ENCODE measurements at regions not wholly inside any gene's neighbourhood (a gene's known extent, or its start where the extent isn't known, plus 50 kb on each side); places are given as distances from the start of the nearest gene placed in this dataset.

DNA sequence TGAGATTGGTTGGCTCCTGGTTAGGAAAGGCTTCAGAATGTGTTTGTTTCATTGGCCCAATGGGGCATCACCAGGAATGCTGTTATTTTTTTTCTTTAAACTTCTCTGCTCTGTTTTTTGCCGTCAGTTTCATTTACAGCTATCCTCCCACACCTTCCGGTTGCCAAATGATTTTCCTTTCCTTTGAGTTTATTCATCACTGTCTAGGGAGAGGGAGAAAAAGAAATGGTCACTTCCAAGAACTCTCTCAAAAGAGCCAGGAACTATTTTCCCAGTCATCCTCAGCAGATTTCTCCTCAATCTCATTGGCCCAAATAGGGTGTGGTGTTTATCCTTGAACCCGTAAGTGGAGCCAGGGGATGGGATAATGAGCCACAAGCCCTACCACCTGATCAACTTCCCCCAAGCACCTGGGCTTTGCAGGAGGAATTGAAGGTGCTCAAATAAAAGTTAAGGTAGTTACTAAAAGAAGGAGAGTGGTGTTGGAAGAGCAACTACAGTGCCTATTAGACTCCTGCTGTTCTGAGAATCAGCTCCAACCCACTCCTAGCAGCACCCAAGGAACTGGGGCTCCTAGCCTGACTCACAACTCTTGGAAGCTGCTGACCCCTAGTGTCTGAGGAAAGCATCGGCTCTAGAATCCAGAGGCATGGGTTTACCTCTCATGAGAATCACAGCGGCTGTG, 183.8 kb upstream of the IL12A start:
- TF ChIP-seq, protein P1, sequence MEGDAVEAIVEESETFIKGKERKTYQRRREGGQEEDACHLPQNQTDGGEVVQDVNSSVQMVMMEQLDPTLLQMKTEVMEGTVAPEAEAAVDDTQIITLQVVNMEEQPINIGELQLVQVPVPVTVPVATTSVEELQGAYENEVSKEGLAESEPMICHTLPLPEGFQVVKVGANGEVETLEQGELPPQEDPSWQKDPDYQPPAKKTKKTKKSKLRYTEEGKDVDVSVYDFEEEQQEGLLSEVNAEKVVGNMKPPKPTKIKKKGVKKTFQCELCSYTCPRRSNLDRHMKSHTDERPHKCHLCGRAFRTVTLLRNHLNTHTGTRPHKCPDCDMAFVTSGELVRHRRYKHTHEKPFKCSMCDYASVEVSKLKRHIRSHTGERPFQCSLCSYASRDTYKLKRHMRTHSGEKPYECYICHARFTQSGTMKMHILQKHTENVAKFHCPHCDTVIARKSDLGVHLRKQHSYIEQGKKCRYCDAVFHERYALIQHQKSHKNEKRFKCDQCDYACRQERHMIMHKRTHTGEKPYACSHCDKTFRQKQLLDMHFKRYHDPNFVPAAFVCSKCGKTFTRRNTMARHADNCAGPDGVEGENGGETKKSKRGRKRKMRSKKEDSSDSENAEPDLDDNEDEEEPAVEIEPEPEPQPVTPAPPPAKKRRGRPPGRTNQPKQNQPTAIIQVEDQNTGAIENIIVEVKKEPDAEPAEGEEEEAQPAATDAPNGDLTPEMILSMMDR (conservative IDR thresholded peaks at IDR 0.05; ENCODE audit: low read depth, low read length), result peak; percentile 99
- DNase-seq (ENCODE audit: low read depth), result peak; percentile 51
- no peak overlapping the region for H3K4me3 ChIP-seq (ENCODE audit: low read depth, low read length)

DNA sequence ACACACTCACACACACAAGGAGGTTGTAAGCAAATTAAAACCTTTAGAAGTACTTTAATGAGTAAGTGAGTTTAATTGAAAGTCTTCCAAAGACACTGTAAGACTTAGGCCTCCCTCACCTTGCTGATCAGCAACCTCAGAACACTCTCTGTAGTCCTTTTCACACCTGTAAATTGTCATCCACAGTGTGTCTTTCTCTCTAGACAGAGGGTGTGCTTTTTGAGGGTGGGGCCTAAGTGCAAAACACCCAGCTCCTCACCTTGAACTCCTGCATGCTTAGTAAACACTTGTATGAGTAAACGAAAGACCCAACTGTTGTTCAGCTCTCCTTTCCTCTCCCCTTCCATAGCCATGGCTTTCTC, 183.2 kb upstream of the IL12A start:
- DNase-seq (ENCODE audit: low read depth), result no peak
- TF ChIP-seq, protein P1 (conservative IDR thresholded peaks at IDR 0.05; ENCODE audit: low read depth, low read length), result no peak
- no peak overlapping the region for H3K4me3 ChIP-seq (ENCODE audit: low read depth, low read length)

GRCh38 chr3:159806412-159806811, 182.2 kb upstream of the IL12A start:
- H3K4me3 ChIP-seq (ENCODE audit: low read depth, low read length), result no peak overlapping the region
- TF ChIP-seq, protein P1 (conservative IDR thresholded peaks at IDR 0.05; ENCODE audit: low read depth, low read length), result no peak
- no peak for DNase-seq (ENCODE audit: low read depth)

DNA sequence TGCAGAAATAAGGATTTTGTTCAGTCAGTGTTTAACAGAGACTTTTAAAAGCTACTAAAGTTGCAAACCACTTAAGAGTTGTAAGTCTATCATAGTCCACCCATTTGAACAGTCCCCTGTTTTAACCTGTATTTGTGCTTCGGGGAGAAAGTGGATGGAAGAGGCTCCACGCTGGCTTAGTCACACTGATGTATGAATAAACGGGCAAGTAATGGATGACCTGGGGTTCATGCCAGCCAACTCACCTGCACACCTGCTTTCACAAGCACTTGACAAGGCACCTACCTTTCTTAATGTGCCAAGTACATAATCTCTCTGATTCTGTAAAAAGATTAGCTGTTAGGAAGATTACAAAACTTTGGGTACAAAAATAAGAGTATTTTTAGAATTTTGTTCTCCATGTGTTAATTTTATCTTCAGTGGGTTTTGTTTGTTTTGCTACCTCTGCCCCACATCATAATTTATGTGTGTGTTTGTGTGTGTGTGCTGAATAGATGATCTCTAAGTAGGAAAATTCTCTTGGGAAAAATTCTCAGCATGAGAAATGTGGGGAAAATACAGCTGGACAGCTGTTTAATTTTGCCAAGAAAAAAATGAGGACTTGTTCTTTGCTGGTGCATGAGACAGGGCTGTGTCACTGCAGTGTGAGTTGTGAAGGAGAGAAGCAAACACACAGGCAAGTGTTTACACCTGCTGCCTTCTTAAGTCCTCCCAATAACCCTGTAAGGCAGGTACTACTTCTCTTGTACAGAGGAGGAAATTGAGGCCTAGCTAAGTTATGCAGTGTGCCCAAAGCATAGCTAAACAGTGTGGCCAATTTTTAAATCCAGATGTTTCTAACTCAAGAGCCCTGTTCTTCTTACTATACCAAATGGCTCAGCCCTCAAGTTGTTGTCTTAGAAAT, 181.2 kb upstream of the IL12A start:
- DNase-seq (ENCODE audit: low read depth), result no peak
- TF ChIP-seq, protein P1 (conservative IDR thresholded peaks at IDR 0.05; ENCODE audit: low read depth, low read length), result no peak
- H3K4me3 ChIP-seq (ENCODE audit: low read depth, low read length), result no peak overlapping the region

DNA sequence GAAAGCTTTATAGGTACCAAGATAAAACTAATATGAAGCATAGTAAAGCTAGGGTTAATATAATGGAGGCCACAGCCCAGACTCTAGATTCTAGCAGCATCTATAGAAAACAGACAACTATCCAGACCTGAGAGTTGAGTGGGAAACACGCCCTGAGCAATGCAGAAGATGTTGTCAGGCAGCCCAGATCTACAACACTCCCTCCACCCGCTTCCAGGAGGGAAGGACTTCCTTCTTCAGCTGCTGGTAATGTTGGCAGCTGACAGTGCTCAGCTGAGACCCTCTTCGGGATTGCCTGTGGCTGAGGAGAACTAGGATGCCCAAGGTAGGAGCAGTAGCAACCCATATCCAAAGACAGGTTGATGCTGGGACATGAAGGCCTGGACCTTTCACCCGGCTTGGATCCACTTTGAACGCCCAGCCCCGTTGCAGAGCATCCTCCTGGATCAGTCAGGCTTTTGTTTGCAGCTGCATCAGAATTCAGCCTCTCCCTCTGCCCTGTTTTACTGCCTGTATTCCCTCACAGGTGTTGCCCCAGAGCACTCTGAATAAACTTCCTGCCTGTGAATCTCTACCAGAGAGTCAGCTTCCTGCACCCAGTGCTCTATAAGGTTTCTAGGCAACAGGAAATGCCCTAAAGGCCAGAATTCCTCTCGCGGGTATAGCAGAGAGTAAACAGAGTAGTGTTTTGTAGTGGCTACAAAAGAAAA, 174.7 kb upstream of the IL12A start:
- no peak for DNase-seq (ENCODE audit: low read depth)
- TF ChIP-seq, protein P1 (conservative IDR thresholded peaks at IDR 0.05; ENCODE audit: low read depth, low read length), result no peak
- no peak overlapping the region for H3K4me3 ChIP-seq (ENCODE audit: low read depth, low read length)

DNA sequence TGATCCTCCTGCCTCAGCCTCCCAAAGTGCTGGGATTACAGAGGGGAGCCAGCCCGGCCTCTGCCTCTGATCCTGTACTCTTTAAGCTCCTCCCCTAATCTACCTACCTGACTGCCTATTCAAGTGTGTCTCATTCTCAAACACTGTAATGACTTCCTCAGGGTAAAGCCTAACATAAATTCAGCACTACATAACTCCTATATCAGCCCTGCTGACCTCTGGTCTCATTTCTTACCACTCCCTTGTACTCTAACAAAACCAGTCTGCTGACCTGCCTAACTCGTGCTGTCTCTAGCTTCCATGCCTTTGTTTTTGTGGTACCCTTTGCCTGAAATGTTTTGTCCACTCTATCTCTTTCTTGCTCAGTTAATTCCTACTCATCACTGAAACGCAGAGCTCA, 172.1 kb upstream of the IL12A start:
- H3K4me3 ChIP-seq (ENCODE audit: low read depth, low read length), result no peak overlapping the region
- DNase-seq (ENCODE audit: low read depth), result no peak
- TF ChIP-seq, protein P1 (conservative IDR thresholded peaks at IDR 0.05; ENCODE audit: low read depth, low read length), result no peak
